AG10803 (cell line): ENCODE measurements at regions not wholly inside any gene's neighbourhood (a gene's known extent, or its start where the extent isn't known, plus 50 kb on each side); places are given as distances from the start of the nearest gene placed in this dataset.

Experiments
- DNase-seq: peaks from one replicate; pipeline ENCODE4 v3.0.0; 2010; ENCODE audit warnings: low read depth
- H3K4me3 ChIP-seq: 2 replicates; pipeline ENCODE4 v1.5.1; 2011; ENCODE audit warnings: mild to moderate bottlenecking, low read length, control low read depth
- TF ChIP-seq, protein P1 (sequence below): conservative IDR thresholded peaks from 2 replicates; pipeline ENCODE4 v1.5.1; 2011; ENCODE audit warnings: mild to moderate bottlenecking, low read length, control low read depth, inconsistent platforms

DNA sequence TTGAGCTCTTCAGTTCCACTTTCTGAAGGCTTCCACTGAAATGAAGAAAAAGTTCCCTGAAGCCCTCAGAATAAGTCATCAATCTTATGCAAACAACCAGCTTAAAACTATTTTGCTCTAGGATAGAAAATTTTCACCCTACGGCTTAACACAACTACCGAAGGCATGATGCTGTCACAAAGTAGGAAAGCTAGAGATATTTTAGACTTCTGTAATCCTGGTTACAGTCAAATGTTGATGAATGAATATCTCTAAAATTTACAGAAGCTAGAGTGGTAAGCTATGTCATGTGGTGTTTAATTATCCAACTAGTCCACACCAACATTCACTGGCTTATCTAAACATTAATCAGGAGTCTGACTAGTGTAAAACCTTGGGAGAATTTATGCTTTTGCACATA lies 197.9 kb downstream of the SUCLA2 start:
- TF ChIP-seq, protein P1, sequence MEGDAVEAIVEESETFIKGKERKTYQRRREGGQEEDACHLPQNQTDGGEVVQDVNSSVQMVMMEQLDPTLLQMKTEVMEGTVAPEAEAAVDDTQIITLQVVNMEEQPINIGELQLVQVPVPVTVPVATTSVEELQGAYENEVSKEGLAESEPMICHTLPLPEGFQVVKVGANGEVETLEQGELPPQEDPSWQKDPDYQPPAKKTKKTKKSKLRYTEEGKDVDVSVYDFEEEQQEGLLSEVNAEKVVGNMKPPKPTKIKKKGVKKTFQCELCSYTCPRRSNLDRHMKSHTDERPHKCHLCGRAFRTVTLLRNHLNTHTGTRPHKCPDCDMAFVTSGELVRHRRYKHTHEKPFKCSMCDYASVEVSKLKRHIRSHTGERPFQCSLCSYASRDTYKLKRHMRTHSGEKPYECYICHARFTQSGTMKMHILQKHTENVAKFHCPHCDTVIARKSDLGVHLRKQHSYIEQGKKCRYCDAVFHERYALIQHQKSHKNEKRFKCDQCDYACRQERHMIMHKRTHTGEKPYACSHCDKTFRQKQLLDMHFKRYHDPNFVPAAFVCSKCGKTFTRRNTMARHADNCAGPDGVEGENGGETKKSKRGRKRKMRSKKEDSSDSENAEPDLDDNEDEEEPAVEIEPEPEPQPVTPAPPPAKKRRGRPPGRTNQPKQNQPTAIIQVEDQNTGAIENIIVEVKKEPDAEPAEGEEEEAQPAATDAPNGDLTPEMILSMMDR: no peak
- DNase-seq: no peak
- no peak overlapping the region for H3K4me3 ChIP-seq

DNA sequence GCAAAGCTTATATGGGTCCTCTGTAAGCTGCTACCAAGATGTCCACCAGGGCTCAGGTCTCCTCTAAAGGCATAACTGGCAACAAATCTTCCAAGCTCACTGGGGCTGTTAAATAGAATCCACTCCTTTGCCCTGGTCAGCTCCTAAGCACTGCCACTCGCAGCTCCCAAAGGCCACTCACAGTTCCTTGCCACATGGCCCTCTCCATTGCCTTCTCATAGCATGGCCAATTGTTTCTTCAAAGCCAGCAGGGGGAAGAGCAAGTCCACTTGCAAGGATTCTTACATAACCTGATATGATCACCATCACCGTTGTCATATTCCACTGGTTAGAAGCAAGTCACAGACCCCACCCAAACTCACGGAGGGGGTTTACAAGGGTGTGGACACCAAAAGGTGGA lies 199.5 kb downstream of the SUCLA2 start:
- TF ChIP-seq, protein P1: no peak

DNA sequence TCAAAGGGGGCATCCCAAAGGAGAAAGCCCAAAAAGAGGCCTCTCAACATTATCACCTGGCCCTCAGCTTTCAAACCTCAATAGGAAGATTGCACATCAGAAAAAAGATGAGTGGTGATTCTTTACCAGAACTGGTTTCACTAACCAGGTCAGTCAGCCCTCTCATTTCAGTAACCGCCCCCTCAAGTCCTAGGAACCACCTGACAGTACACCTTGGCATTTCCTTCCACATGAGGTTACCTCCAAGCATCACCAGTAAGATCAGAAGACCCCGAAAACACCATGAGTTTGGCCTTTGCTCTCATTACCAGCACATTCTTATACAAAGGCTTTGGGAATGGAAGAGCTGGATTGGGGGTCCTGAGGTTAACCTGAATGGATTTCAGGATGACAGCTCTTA lies 200.5 kb downstream of the SUCLA2 start:
- DNase-seq: no peak
- no peak overlapping the region for H3K4me3 ChIP-seq
- TF ChIP-seq, protein P1: no peak

More for the DNA sequence above, 199.5 kb downstream of the SUCLA2 start:
- DNase-seq: no peak
- no peak overlapping the region for H3K4me3 ChIP-seq

DNA sequence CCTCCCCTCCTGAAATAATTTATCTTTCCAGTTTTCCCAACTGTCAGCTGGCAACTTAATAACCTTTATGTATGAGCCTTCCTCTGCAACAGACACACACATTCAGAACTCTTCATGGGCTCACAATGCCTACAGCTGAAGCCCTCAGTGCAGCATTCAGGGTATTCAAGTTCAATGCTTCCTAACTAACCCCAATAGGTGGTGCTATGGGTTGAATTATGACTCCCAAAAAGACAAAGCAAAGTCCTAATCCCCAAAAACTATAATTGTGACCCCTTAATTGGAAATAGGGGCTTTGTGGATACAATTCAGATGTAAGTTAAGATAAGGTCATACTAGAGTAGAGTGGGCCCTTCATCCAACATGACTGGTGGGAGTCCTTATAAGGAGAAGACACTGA lies 202.2 kb downstream of the SUCLA2 start:
- H3K4me3 ChIP-seq: no peak overlapping the region
- TF ChIP-seq, protein P1: peak; percentile 64
- DNase-seq: peak; percentile 27

DNA sequence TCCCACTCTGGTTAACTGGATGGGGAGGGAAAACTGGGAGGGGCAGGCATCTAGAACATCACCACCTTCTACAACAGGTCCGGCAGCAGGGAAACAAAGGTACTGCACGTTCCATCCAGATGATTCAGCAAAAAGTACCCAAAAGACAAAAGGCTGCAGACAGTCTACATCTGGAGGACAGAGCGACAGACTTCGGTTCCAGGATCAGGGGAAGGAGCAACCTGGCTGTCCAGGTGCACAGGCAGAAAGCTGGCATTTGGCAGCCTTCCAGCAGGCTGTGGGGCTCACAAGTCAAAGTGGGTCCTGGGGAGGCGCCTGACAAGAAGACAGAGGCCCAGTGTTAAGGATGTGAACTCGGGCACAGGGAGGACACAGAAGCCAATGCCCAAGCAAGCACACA lies 202.9 kb downstream of the SUCLA2 start:
- no peak overlapping the region for H3K4me3 ChIP-seq
- DNase-seq: no peak
- TF ChIP-seq, protein P1: no peak

DNA sequence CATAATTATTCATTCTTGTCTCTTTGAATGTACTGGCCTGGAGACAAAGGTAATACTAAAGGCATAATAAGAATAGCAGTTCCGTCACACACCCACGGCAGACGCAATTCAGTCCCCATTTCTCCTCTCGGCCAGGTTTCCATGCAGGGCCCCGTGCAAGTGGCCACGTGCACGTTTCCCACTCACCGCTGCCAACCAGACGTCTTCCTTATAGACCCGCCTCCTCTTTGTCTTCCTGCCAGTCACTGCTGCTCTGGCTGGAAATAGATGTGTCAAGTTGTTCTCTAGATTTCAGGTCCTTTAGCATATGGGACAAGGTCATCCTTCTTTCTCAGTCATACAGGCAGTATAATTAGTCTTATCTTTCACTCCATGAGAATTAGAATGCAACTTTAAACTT lies 204.3 kb downstream of the SUCLA2 start:
- H3K4me3 ChIP-seq: no peak overlapping the region
- DNase-seq: peak; percentile 24
- TF ChIP-seq, protein P1: no peak

DNA sequence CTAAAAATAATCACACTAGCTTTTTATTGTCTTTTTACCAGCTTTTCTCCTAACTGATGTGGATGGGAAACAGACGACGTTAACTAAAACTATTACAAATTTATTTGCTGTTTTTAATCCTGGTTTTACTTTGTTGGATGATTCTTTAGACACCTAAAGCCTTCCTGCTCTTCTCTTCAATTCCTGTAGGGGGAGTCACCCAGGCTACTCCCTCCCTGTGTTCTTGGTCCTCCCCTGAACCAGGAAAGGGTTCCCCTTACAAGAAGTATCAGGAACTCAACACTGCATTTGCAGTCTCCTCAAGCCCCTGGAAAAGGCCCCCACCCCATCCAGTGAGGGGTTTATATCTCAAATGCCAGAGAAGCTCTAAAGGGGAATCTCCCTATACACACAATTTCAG lies 206.1 kb downstream of the SUCLA2 start:
- no peak overlapping the region for H3K4me3 ChIP-seq
- DNase-seq: peak; percentile 6
- TF ChIP-seq, protein P1: peak; percentile 64
